GM18861 (cell line): ENCODE measurements at regions not wholly inside any gene's neighbourhood (a gene's known extent, or its start where the extent isn't known, plus 50 kb on each side); places are given as distances from the start of the nearest gene placed in this dataset.
"Not testable (repeated sequence)": the region's sequence is repeated elsewhere in the genome, so short reads cannot be mapped to it uniquely, and the experiment has no call there.

Experiments
- ATAC-seq: cut with Tn5 transposase; IDR thresholded peaks from one replicate; pipeline ENCODE4 v1.9.1; 2021; ENCODE audit not compliant: unreplicated experiment

GRCh38 chr6:92011681-92012245, 1407.6 kb downstream of the EPHA7 start:
- no peak for ATAC-seq

- no peak for ATAC-seq
These were observed 1410.4 kb downstream of the EPHA7 start for GRCh38 chr6:92008757-92009502.

- no peak for ATAC-seq
These were observed 1413.2 kb upstream of the MAP3K7 start for GRCh38 chr6:92000112-92000511.

GRCh38 chr6:91994787-91995186, 1407.9 kb upstream of the MAP3K7 start:
- no peak for ATAC-seq

GRCh38 chr6:91982559-91982958, 1395.7 kb upstream of the MAP3K7 start:
- no peak for ATAC-seq

GRCh38 chr6:91976797-91977196, 1389.9 kb upstream of the MAP3K7 start:
- ATAC-seq, result no peak

GRCh38 chr6:91970700-91971099, 1383.8 kb upstream of the MAP3K7 start:
- no peak for ATAC-seq

GRCh38 chr6:91965872-91966271, 1379.0 kb upstream of the MAP3K7 start:
- ATAC-seq, result no peak

GRCh38 chr6:91961671-91962070, 1374.8 kb upstream of the MAP3K7 start:
- no peak for ATAC-seq

- no peak for ATAC-seq
These were observed 1374.4 kb upstream of the MAP3K7 start for GRCh38 chr6:91961236-91961635.

GRCh38 chr6:91941838-91942237, 1355.0 kb upstream of the MAP3K7 start:
- ATAC-seq, result no peak

- no peak for ATAC-seq
These were observed 1353.9 kb upstream of the MAP3K7 start for GRCh38 chr6:91940801-91941200.

- ATAC-seq, result no peak
These were observed 1340.0 kb upstream of the MAP3K7 start for GRCh38 chr6:91926827-91927226.

- ATAC-seq, result no peak
These were observed 1339.5 kb upstream of the MAP3K7 start for GRCh38 chr6:91926361-91926760.

GRCh38 chr6:91911945-91912344, 1325.1 kb upstream of the MAP3K7 start:
- no peak for ATAC-seq

GRCh38 chr6:91904586-91905164, 1317.8 kb upstream of the MAP3K7 start:
- ATAC-seq, result no peak

GRCh38 chr6:91895599-91896285, 1308.9 kb upstream of the MAP3K7 start:
- no peak for ATAC-seq

- ATAC-seq, result no peak
These were observed 1299.4 kb upstream of the MAP3K7 start for GRCh38 chr6:91886183-91886795.

- not testable (repeated sequence) for ATAC-seq
These were observed 1294.9 kb upstream of the MAP3K7 start for GRCh38 chr6:91881791-91882190.

- ATAC-seq, result no peak
These were observed 1292.6 kb upstream of the MAP3K7 start for GRCh38 chr6:91879386-91879995.

- no peak for ATAC-seq
These were observed 1291.1 kb upstream of the MAP3K7 start for GRCh38 chr6:91877994-91878393.
